ENCODE measurements at regions not wholly inside any gene's neighbourhood (a gene's known extent, or its start where the extent isn't known, plus 50 kb on each side); places are given as distances from the start of the nearest gene placed in this dataset.

- Mint-ChIP-seq H3K9me3 (peaks cover 3% of the 10 kb centered on the region), H3K36me3 (ENCODE audit: low read depth) (no peaks in the 10 kb centered on the region), H3K27ac (no peak overlapping the region), H3K4me1 (no peaks in the 10 kb centered on the region), H3K4me3 (no peak overlapping the region), H3K27me3 (no peaks in the 10 kb centered on the region)
- ATAC-seq (replicated peaks) = no peak
Measured at GRCh38 chr10:90602862-90603610, 254.8 kb downstream of the HTR7 start.

- ATAC-seq (replicated peaks) = no peak
- H3K27ac Mint-ChIP-seq = no peak overlapping the region
- no peak overlapping the region for H3K4me3 Mint-ChIP-seq
- no peaks in the 10 kb centered on the region for H3K27me3 Mint-ChIP-seq
- H3K36me3 Mint-ChIP-seq (ENCODE audit: low read depth) = no peaks in the 10 kb centered on the region
- peaks cover 3% of the 10 kb centered on the region for H3K9me3 Mint-ChIP-seq
- no peaks in the 10 kb centered on the region for H3K4me1 Mint-ChIP-seq
Measured at GRCh38 chr10:90604636-90605035, 253.2 kb downstream of the HTR7 start.

GRCh38 chr10:90605506-90605905 lies 252.3 kb downstream of the HTR7 start:
- Mint-ChIP-seq H3K9me3 (peaks cover 3% of the 10 kb centered on the region), H3K4me1 (no peaks in the 10 kb centered on the region), H3K27ac (no peak overlapping the region), H3K4me3 (no peak overlapping the region), H3K27me3 (peaks cover under 1% of the 10 kb centered on the region), H3K36me3 (ENCODE audit: low read depth) (no peaks in the 10 kb centered on the region)
- no peak for ATAC-seq (replicated peaks)

- Mint-ChIP-seq H3K4me1 (no peaks in the 10 kb centered on the region), H3K27ac (no peak overlapping the region), H3K4me3 (no peak overlapping the region), H3K9me3 (no peaks in the 10 kb centered on the region), H3K36me3 (ENCODE audit: low read depth) (no peaks in the 10 kb centered on the region), H3K27me3 (peaks cover 4% of the 10 kb centered on the region)
- ATAC-seq (replicated peaks) = no peak
Measured at GRCh38 chr10:90612276-90612675, 245.6 kb downstream of the HTR7 start.

GRCh38 chr10:90614631-90615030 lies 243.2 kb downstream of the HTR7 start:
- Mint-ChIP-seq H3K27ac (no peak overlapping the region), H3K27me3 (peaks cover 4% of the 10 kb centered on the region), H3K4me3 (no peak overlapping the region), H3K36me3 (ENCODE audit: low read depth) (no peaks in the 10 kb centered on the region), H3K9me3 (no peaks in the 10 kb centered on the region), H3K4me1 (no peaks in the 10 kb centered on the region)
- no peak for ATAC-seq (replicated peaks)

GRCh38 chr10:90621577-90621976 lies 236.3 kb downstream of the HTR7 start:
- no peak overlapping the region for H3K4me3 Mint-ChIP-seq
- no peak overlapping the region for H3K27ac Mint-ChIP-seq
- H3K4me1 Mint-ChIP-seq = no peaks in the 10 kb centered on the region
- peaks cover 5% of the 10 kb centered on the region for H3K27me3 Mint-ChIP-seq
- H3K36me3 Mint-ChIP-seq (ENCODE audit: low read depth) = no peaks in the 10 kb centered on the region
- H3K9me3 Mint-ChIP-seq = no peaks in the 10 kb centered on the region
- ATAC-seq (replicated peaks) = no peak

GRCh38 chr10:90635111-90635765 lies 222.6 kb downstream of the HTR7 start:
- ATAC-seq (replicated peaks) = no peak
- Mint-ChIP-seq H3K4me1 (no peaks in the 10 kb centered on the region), H3K27me3 (no peaks in the 10 kb centered on the region), H3K9me3 (no peaks in the 10 kb centered on the region), H3K27ac (no peak overlapping the region), H3K4me3 (no peak overlapping the region), H3K36me3 (ENCODE audit: low read depth) (no peaks in the 10 kb centered on the region)

GRCh38 chr10:90640756-90641155 lies 217.1 kb downstream of the HTR7 start:
- no peaks in the 10 kb centered on the region for H3K36me3 Mint-ChIP-seq (ENCODE audit: low read depth)
- H3K4me1 Mint-ChIP-seq = no peaks in the 10 kb centered on the region
- no peaks in the 10 kb centered on the region for H3K27me3 Mint-ChIP-seq
- H3K9me3 Mint-ChIP-seq = no peaks in the 10 kb centered on the region
- ATAC-seq (replicated peaks) = no peak
- H3K27ac Mint-ChIP-seq = no peak overlapping the region
- H3K4me3 Mint-ChIP-seq = no peak overlapping the region

- Mint-ChIP-seq H3K9me3 (no peaks in the 10 kb centered on the region), H3K27ac (no peak overlapping the region), H3K36me3 (ENCODE audit: low read depth) (no peaks in the 10 kb centered on the region), H3K27me3 (no peaks in the 10 kb centered on the region), H3K4me3 (no peak overlapping the region), H3K4me1 (no peaks in the 10 kb centered on the region)
- ATAC-seq (replicated peaks) = no peak
Measured at GRCh38 chr10:90641731-90642130, 216.1 kb downstream of the HTR7 start.

- H3K27me3 Mint-ChIP-seq = no peaks in the 10 kb centered on the region
- ATAC-seq (replicated peaks) = no peak
- no peaks in the 10 kb centered on the region for H3K9me3 Mint-ChIP-seq
- no peak overlapping the region for H3K27ac Mint-ChIP-seq
- no peaks in the 10 kb centered on the region for H3K4me1 Mint-ChIP-seq
- no peak overlapping the region for H3K4me3 Mint-ChIP-seq
- no peaks in the 10 kb centered on the region for H3K36me3 Mint-ChIP-seq (ENCODE audit: low read depth)
Measured at GRCh38 chr10:90642136-90642535, 215.7 kb downstream of the HTR7 start.

- ATAC-seq (replicated peaks) = no peak
- H3K36me3 Mint-ChIP-seq (ENCODE audit: low read depth) = no peaks in the 10 kb centered on the region
- no peaks in the 10 kb centered on the region for H3K27me3 Mint-ChIP-seq
- H3K4me1 Mint-ChIP-seq = no peaks in the 10 kb centered on the region
- H3K9me3 Mint-ChIP-seq = no peaks in the 10 kb centered on the region
- H3K4me3 Mint-ChIP-seq = no peak overlapping the region
- H3K27ac Mint-ChIP-seq = no peak overlapping the region
Measured at GRCh38 chr10:90642650-90643049, 215.2 kb downstream of the HTR7 start.

- no peak for ATAC-seq (replicated peaks)
- Mint-ChIP-seq H3K4me1 (no peaks in the 10 kb centered on the region), H3K27me3 (no peaks in the 10 kb centered on the region), H3K27ac (no peak overlapping the region), H3K36me3 (ENCODE audit: low read depth) (no peaks in the 10 kb centered on the region), H3K9me3 (no peaks in the 10 kb centered on the region), H3K4me3 (no peak overlapping the region)
Measured at GRCh38 chr10:90644165-90644564, 213.7 kb downstream of the HTR7 start.

GRCh38 chr10:90650858-90651257 lies 207.0 kb downstream of the HTR7 start:
- Mint-ChIP-seq H3K27me3 (peaks cover 10% of the 10 kb centered on the region), H3K9me3 (peaks cover 3% of the 10 kb centered on the region), H3K27ac (no peak overlapping the region), H3K36me3 (ENCODE audit: low read depth) (no peaks in the 10 kb centered on the region), H3K4me3 (no peak overlapping the region), H3K4me1 (no peaks in the 10 kb centered on the region)
- no peak for ATAC-seq (replicated peaks)

- ATAC-seq (replicated peaks) = no peak
- H3K27ac Mint-ChIP-seq = no peak overlapping the region
- H3K9me3 Mint-ChIP-seq = peaks cover 6% of the 10 kb centered on the region
- H3K27me3 Mint-ChIP-seq = peaks cover 10% of the 10 kb centered on the region
- no peaks in the 10 kb centered on the region for H3K36me3 Mint-ChIP-seq (ENCODE audit: low read depth)
- no peak overlapping the region for H3K4me3 Mint-ChIP-seq
- H3K4me1 Mint-ChIP-seq = no peaks in the 10 kb centered on the region
Measured at GRCh38 chr10:90652519-90652918, 205.3 kb downstream of the HTR7 start.

- Mint-ChIP-seq H3K4me1 (no peaks in the 10 kb centered on the region), H3K27me3 (peaks cover 10% of the 10 kb centered on the region), H3K4me3 (no peak overlapping the region), H3K27ac (no peak overlapping the region), H3K9me3 (peaks cover 3% of the 10 kb centered on the region), H3K36me3 (ENCODE audit: low read depth) (no peaks in the 10 kb centered on the region)
- ATAC-seq (replicated peaks) = no peak
Measured at GRCh38 chr10:90658791-90659190, 199.0 kb downstream of the HTR7 start.

Measured in activated T-helper 17 cell treated with anti-CD3 and anti-CD28 coated beads, Interleukin-2, amount 50 U/mL, for 72 hours (primary cell).